ENCODE measurements at regions not wholly inside any gene's neighbourhood (a gene's known extent, or its start where the extent isn't known, plus 50 kb on each side); places are given as distances from the start of the nearest gene placed in this dataset.
"Not testable (repeated sequence)": the region's sequence is repeated elsewhere in the genome, so short reads cannot be mapped to it uniquely, and the experiment has no call there.

DNA sequence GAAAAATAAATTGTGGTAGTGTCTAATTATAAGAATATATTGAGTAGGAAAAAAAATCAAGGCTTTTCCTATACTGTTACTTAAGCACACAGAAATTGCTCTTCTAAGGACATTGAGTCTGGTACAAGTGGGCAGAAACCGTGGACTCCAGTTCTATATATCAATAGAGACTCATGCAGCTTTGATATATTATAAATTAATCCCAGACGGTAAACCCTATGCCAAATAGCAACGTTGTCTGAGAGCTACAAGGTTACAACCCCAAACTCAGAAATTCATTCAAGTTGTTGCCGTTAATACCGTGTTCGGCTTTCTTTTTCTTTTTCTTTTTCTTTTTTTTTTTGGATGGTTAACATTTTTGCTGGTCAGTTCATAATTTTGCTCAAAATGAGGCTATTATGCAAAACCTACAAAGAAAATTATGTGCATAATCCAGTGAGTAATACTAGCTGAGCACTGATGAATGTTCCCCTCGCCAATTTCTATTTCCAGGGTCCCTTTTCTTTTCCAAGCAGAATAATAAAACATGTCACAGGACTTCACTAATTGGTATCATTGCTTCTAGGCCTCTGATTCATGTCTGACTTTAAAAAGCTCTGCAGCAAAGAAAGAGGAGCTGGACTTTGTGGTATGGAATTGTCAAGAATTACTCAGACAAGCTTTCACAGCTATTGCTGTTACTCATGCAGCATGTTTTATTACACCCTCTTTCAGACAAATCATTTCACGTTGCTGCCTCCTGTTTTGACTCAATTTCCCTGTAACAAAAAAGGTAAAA lies 737.7 kb downstream of the NLGN4X start:
- DNase-seq, result no peak

DNA sequence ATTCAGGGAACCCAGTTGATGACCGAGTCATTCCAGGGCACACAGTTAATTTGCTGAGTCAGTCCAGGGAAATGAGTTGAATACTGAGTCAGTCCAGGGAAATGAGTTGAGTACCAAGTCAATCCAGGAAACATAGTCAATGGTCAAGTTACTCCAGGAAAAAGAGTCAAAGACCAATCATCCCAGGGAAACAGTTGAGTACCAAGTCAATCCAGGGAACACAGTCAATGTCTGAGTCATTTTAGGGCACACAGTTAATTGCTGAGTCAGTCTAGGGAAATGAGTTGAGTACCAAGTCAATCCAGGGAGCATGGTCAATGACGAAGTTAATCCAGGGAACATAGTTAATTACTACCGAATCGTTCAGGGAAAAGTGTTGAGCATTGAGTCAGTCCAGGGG lies 754.4 kb downstream of the NLGN4X start:
- no peak for DNase-seq

DNA sequence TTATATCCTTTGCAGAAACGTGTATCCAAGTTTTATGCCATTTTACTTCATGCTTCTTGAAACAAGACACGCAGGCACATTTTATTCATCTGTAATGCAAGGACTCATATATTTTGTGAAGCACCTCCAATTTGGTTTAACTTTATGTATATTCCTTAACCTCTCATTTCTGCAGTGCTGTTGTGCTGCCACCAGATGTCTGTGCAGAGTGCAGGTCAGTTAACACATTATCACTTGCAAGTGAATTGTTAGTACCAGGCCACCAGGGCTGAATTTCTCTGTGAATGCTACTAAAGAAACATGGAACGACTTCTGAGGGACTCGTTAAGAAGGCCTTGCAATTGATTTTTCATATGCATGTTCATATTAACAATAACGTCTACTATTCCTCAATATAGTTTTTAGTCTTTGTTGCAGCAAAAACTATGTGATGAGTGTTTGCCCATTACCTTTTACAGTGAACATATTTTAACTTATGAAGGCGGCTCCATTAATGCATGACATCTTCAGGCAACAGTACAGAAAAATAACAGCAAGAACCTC lies 770.3 kb downstream of the NLGN4X start:
- DNase-seq, result no peak

DNA sequence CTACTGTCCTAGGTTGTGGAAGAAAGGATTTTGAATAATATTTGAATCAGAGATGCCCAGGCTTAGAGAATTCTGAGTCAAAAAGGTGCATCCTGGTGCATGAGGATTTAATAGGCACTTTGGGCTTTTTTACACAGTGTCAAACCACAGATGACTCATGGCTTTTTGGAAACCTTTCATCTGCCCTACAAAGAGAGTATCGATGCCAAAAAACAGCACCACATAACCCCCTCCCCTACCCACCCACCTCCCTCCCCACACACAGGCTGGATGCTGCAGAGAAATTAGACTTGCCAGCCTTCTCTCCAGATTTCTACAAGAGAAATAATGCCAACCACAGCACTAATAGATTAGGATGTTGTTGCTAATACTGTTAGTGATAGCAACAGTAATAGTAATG lies 779.3 kb downstream of the NLGN4X start:
- no peak for DNase-seq

DNA sequence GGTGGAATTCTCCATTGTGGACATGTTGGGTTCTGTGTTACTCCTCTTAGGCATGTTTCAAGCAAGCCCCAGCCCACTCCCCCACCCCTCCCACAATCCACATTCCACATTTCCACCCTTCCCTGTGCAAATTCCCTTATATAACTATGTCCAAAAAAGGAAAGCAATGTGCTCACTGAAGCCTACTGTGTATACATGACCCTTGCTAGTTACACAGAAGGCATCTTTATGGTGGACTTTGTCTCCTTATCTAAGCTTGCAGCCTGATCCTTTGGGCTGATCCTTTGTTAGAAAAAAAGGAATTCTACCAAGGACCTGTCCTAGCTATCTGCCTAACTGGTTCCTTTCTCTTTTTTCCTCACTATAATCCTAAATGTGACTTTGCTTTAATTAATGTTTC lies 796.8 kb downstream of the NLGN4X start:
- DNase-seq, result no peak

DNA sequence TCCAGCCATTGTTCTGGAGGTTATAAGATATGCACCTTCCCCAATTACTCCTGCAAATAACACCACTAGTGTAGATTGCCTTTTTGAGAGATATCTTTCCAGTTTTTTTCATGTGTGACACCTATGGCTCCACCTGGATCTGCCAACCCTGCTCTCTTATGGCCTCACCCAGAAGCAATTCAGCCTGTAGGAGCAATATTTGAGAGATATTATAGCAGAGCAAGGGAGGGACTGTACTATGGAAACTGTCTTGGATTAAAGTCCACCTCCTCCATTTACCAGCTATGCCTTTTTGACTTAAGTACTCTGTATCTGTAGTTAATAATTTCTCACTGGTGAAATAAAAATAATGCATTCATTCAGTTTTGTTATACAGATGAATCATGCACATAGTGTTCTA lies 803.5 kb downstream of the NLGN4X start:
- no peak for DNase-seq

DNA sequence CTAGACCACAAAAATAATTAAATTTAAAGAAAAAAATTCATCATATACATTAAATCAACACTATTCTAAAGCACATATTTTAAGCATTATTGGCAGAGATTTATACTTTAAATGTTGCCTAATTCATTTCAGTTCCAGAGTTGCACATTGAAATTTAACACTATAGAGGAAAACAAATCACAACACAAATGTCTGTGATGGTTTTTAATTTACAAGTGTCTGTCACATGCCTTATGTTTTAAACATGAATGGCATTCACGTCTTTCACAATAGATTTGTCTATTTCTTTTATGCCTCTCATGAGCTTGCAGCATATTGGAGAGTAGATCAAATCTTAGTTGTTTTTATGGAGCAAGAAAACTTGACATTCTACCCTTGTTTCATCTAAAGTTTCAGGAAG lies 811.3 kb downstream of the NLGN4X start:
- no peak for DNase-seq

DNA sequence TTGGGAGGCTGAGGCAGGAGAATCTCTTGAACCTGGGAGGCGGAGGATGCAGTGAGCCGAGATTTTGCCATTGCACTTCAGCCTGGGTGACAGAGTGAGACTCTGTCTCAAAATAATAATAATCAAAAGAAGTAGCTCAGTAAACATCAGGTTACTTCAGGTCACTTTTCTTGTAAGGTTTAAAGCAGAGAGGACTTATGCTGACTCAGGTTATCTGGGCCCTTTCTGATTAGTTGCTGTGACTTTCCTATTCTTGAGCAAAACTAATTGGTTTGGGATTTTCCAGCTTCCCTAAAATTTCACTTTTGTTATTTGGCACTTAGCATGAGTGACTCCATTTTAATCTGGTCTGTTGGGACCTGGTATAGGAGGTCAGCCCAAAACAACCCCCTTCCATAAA lies 812.9 kb downstream of the NLGN4X start:
- DNase-seq, result no peak

DNA sequence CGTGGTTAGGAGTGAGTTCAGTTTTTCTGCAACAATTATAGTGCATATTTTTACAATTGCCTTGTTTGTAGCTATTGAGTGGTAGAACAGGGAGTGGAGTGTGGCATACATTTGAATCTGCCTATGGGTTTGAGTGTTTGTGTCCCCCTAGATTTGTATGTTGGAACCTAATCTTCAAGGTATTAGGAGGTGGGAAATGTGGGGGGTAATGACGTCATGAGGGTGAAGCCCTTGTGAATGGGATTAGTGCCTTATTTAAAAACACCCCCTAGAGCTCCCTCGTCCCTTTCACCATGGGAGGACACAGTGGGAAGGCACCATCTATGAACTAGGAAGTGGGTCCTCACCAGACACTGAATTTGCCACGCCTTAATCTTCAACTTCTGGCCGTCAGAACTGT lies 819.6 kb downstream of the NLGN4X start:
- DNase-seq, result no peak

DNA sequence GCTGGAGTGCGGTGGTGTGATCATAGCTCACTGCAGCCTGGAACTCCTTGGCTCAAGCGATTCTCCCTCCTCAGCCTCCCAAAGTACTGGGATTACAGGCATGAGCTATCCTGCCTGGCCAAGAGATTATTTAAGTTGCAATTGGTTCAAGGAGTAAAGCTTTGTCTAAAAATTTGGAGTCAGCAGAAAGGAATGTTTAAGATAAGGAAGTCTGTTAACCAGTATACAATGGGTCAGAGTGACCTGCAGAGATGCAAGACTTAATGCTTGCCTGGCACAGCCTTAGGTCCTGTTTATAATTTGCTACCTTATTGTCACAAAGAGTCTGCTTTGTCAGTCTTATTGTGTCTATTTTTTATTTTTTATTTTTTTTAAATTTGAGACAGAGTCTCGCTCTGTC lies 826.2 kb downstream of the NLGN4X start:
- DNase-seq, result no peak

DNA sequence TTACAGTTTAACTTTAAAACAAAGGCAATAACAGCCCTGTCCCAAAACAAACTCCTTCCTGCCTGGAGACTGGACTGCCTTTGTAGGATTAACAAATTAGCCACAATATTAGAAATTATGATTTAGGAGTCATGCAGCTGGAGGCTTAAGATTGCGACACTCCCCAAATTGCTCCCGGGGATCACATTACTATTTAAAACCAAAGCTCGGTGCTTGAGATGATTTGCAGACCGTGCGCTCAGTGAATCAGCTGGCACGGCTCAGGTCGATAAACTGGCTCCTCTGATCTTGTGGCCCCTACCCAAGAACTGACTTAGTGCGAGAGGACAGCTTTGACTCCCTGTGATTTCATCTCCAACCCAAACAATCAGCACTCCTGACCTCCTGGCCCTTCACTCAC lies 829.3 kb downstream of the NLGN4X start:
- DNase-seq, result no peak

DNA sequence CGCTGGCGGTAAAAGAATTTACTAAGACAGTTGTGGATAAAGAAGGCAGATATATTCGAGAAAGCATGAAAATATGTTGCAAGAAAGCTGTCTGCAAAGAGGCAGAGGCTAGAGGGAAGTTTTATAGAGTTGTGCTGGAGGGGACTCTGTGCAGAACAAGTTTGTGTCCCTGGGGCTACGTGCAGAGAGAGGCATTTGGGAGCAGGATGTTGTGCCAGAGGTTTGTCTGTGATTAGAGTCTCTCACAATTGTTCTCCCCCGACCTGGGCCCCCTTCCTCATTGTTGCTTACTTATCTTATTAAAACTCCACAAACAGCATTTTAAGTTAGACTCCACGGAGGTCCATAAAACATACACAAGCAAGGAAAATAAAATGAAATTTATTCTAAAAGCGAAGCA lies 831.3 kb downstream of the NLGN4X start:
- no peak for DNase-seq

DNA sequence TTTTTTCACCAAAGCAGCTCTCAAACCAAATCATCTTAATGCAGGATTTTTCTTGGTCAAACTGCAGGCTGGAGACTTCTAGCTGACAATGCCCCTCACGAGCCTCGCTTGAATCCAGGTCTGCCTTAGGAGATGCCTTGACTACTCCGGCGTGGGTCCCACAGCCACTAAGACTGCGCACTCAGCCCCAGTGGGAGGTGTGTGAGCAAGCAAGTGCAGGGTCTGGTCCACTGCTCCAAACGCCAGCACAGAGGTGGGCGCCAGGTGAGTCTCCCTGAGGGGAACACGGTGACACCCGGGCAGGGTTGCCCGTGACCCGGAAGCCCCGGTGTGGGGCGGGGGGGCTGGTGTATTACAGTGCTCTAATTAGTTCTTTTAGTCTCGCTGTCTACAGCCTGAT lies 838.3 kb downstream of the NLGN4X start:
- no peak for DNase-seq

DNA sequence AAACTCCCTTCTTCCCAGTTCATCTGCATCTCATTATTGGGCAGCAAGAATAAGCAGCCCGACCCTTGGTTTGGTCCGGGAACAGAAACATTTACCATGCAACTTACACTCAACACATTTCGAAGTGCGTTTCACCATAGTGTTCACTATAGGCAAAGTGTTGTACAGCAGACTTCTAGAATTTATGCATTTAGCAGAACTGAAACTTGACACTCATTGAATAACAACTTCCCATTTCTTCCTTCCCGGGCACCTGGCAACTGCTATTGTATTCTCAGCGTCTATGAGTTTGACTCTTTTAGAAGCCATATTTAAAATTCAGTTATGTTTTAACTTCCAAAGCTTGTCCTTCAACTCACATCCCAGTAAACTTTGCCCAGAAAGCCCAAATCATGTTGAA lies 840.6 kb downstream of the NLGN4X start:
- DNase-seq, result no peak

DNA sequence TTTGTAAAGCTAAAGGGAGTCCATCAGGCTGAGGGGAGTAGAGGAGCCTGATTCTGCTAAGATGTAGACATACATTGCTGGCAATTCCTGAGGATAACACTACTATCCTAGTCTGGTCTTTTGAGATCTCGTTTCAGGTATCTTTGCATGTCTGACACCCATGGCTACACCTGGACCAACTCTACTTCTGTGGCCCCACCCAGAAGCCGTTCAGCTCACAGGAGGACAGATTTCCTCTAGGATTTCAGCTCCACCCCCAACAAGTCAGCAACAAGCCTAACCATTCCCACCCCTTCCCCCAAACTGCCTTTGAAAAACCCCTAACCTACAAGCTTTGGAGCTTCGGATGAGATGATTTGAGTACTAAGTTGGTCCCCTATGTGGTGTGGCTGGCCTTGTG lies 848.2 kb downstream of the NLGN4X start:
- DNase-seq, result no peak

DNA sequence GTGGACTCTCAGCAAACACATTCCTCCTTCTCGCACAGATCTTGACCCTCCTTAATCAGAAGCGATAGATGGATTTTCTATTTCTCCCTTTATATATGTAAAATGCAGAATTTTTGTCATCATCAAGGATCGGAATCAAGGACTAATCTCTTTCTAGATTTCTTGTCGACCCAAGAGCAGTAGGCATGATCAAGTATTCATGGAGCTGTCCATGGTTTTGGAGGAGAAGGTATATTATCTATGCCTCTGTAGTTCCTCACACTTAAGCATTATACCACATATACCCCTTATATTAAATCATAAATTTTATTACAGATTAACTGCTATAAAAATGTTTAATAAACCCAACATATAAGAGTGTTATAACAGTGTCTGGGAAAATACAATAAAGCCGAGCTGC lies 886.8 kb downstream of the NLGN4X start:
- no peak for DNase-seq

DNA sequence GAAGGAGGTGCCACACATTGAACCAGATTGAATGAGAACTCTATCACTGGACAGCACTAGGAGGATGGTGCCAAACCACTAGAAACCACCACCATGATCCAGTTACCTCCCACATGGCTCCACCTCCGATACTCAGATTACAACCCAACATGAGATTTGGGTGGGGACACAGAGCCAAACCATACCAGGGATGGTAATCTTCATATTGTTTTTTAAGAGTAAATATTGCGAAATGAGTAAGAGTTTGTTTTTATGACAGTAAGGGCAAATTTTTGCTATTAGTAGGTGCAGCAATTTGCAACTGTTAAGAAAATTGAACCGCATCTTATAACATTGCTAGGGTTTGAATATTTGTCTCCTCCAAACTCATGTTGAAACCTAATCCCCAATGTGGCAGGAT lies 891.5 kb downstream of the NLGN4X start:
- no peak for DNase-seq

DNA sequence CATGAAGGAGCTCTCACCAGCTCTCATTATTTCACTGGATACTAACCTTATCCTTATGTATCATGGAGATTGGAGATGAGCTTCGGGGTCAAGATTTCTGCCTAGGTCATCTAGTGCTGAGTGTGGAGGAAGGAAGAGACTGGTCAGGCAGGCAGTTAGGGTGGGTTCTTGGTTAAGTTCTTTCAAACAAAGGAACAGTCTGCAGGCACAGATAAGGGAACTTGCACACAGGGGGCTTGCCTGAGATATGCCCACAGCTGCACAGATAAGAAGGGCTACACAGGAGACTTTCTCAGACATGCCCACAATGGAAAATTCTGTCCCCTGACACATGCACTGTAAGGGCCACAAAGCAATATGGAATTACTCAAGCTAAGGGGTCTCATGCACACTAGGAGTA lies 904.1 kb downstream of the NLGN4X start:
- no peak for DNase-seq

DNA sequence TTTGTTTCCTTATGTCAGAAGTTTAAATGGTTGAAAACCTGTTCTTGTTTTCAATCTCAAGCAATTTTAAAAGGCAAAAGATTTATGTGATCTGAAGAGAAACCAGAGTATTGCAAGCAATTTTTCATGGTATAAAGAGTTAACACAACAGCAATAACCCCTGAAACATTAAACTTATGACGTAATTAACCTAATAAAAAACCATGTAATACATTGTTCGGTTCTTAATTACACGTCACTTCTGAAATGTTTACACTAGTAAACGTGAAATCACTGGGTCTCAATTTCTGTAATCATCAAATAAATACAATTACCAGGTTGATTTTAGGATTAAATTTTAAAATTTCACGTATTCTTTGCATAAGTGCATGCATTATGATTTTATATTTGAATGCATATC lies 914.5 kb downstream of the NLGN4X start:
- DNase-seq, result no peak

DNA sequence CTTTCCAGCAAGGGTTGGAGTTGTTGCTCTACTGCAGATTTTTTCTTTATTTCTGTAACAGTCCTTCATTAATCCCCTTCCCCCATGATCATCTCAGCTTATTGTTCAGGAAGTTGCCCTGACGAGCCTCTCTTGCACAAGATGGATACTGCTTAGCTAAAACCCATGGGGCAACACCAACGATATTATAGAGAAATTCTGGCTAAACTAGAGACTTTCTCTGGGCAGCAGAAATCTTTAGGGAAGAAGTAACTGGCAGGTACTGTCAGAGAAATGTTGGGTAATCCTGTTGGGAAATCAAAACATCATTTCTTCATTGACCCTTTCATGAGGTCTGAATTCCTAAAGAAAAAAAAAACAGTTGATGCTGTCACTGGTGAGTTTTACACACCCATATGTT lies 921.3 kb downstream of the NLGN4X start:
- DNase-seq, result no peak

DNA sequence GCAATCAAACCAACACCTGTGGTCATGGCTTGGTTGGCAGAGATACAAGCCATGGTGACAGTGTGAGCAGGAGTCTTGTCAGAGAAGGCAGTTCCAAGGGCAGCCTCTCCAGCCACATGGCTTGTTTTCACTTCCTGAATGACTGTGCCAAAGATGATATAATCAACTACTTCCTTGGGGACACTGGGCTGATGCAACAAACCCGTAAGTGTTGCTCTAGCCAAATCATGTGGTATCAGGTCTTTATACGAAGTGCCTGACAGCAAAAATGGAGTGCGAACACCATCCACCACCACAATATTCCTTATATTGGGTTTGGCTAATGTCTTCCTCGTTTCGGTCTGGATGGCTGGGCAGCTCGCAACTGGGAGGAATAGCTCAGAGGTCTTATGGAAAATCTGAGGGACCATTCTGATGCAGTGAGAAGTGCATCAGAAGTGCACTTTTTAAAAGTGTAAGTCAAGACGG lies 922.0 kb downstream of the NLGN4X start:
- DNase-seq, result no peak

DNA sequence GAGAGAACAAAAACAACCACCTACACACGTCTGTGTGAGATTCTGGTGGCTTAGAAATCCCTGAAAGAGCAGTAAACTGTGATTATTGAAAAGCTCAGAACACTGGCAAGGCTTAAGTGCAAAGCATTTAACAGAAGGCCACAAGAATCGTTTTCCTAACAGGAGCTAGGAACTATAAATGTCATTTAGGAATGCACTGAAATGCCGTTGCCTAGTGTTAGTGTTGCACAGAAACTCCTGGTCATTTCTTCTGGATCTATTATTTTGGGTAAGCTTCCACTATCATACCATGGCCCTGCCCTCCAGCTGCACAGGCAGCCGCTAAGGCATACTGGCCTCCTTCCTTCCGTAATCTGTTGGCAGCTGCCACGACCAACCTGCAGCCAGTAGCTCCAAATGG lies 923.2 kb downstream of the NLGN4X start:
- DNase-seq, result no peak

DNA sequence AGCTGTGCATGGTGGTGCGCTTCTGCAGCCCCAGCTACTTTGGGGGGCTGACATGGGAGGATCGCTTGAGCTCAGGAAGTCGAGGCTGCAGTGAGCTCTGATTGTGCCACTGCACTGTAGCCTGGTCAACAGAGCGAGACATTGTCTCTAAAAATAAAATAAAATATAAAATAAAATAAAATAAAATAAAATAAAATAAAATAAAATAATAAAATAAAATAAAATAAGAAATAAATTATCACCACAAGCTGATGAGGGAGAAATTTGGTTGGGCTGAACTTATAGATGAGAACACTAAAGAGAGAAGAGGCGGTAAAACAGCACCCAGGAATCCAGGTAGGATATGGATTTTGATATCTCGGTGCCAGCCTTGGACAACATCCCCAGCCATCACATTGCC lies 933.7 kb downstream of the NLGN4X start:
- DNase-seq, result no peak

DNA sequence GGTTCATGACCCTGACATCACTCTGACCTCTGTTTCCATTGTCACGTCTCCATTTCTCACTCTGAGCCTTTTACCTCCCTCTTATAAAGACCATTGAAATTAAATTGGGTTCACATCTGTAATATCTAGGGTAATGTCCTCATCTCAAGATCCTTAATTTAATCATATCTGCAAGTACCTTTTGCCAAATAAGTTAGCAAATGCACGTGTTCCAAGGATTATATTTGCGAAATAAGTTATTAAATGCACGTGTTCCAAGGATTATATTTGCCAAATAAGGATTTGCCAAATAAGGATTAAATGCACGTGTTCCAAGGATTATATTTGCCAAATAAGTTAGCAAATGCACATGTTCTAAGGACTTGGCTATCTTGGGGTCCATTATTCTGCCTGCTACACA lies 938.0 kb downstream of the NLGN4X start:
- no peak for DNase-seq

DNA sequence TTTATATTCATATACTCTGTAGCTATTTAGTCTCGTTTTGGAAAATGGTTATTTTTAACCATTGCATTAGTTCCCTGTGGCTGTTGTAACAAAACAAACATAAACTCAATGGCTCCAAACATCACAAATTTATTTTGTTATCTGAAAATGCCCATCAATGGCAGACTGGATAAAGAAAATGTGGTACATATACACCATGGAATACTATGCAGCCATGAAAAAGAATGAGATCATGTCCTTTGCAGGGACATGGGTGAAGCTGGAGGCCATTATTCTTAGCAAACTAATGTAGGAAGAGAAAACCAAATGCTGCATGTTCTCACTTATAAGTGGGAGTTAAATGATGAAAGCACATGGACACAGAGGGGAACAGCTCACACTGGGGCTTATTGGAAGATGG lies 938.7 kb downstream of the NLGN4X start:
- DNase-seq, result not testable (repeated sequence)
